Right lobe of liver (tissue), 4 donors: ENCODE measurements at regions not wholly inside any gene's neighbourhood (a gene's known extent, or its start where the extent isn't known, plus 50 kb on each side); places are given as distances from the start of the nearest gene placed in this dataset.

ENCODE experiments used
- CTCF ChIP-seq, 4 donors: fragments of 200-600 bp in 3 of 4; fragments of 450-650 bp in 1 of 4; IDR thresholded peaks; one replicate each; pipeline versions ENCODE4 v1.5.1 to v1.8.0; 2016 to 2022; ENCODE audit warnings: antibody characterized with exemption in 4 of 4, mild to moderate bottlenecking in 2 of 4
- POLR2A ChIP-seq: fragments of 450-650 bp; IDR thresholded peaks from one replicate; pipeline ENCODE4 v1.6.1; 2017; ENCODE audit warnings: antibody characterized with exemption, mild to moderate bottlenecking
- donor health status: DM: no; HTN: no; CAD: no.
- donor health status: DM: no; HTN: no; CAD: no.
- donor health status: DM: no; HTN: yes; CAD: no.

- TF ChIP-seq CTCF (IDR thresholded peaks at IDR 0.05) (no peak), POLR2A (no peak)
Measured at GRCh38 chr10:21289961-21290360, 235.5 kb downstream of the SKIDA1 start.
